Left ventricle myocardium inferior (tissue), 1 donor: ENCODE measurements at regions not wholly inside any gene's neighbourhood (a gene's known extent, or its start where the extent isn't known, plus 50 kb on each side); places are given as distances from the start of the nearest gene placed in this dataset.

Experiments used
- DNase-seq: peaks from one replicate; pipeline ENCODE4 v3.0.0-alpha.2; 2020
- H3K27ac ChIP-seq: fragments of 200-600 bp; replicated peaks from 2 replicates; pipeline ENCODE4 v1.8.0; 2021
- H3K27me3 ChIP-seq: fragments of 200-600 bp; 2 replicates; pipeline ENCODE4 v1.8.0; 2021; ENCODE audit warnings: low read depth
- H3K36me3 ChIP-seq: fragments of 200-600 bp; 2 replicates; pipeline ENCODE4 v1.8.0; 2021
- H3K4me1 ChIP-seq: fragments of 200-600 bp; 2 replicates; pipeline ENCODE4 v1.8.0; 2021
- H3K4me3 ChIP-seq: fragments of 200-600 bp; 2 replicates; pipeline ENCODE4 v1.8.0; 2021; ENCODE audit warnings: mild to moderate bottlenecking, moderate library complexity
- H3K9me3 ChIP-seq: fragments of 200-600 bp; replicated peaks from 2 replicates; pipeline ENCODE4 v1.8.0; 2021
- intact Hi-C: fragments of 100-400 bp; cut with micrococcal nuclease; formaldehyde crosslinking; loops from one replicate; pipeline ENCODE4 v1.11.0; 2022
- TF ChIP-seq, protein P1 (sequence below): fragments of 200-600 bp; IDR thresholded peaks from 2 replicates; pipeline ENCODE4 v1.8.0; 2021; ENCODE audit warnings: antibody characterized with exemption, mild to moderate bottlenecking, borderline replicate concordance
- donor health status: DM: no; HTN: yes; CAD: no; lungs with severe emphysema.

DNA sequence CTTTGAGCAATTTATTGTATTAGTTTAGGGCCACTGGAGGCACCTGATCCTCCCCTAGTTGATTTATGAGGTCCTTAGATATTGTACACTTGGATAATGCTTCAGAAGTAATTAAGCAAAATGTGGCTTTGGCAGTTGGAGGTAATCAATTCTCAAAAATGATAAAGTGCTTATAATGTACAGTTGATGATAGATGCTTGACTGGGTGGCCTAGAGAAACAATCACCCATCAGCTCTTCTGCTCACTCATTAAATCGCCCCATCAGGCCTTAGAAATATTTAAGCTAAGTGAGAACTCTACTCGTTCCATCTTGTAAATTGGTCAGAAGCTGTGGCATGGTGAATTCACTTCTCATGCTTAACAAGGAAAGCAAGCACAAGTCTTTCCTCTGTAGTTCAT lies 349.9 kb downstream of the SAMD5 start:
- no peak overlapping the region for H3K4me3 ChIP-seq
- intact Hi-C loops, result no loop called here

DNA sequence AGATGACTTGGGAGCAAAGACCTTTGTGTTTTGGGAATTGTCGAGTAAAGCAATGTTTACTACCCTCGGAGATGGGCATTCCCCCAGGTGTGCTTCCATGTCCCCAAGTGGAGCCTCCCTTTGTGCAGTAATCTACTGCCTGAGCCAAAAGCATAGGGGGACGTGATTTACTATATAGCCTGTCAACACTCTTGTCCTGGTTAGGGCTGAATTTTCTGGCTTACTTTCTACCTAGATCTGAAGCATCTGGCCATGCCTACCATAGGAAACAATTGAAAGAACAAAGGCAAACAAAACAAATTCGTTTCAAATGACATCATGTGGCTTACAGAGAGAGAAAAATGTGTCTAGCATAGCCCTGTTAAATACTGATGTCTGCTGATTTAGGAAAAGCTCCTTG lies 350.6 kb downstream of the SAMD5 start:
- no peaks in the 10 kb centered on the region for H3K36me3 ChIP-seq
- intact Hi-C loops, result no loop called here
- TF ChIP-seq, protein P1, sequence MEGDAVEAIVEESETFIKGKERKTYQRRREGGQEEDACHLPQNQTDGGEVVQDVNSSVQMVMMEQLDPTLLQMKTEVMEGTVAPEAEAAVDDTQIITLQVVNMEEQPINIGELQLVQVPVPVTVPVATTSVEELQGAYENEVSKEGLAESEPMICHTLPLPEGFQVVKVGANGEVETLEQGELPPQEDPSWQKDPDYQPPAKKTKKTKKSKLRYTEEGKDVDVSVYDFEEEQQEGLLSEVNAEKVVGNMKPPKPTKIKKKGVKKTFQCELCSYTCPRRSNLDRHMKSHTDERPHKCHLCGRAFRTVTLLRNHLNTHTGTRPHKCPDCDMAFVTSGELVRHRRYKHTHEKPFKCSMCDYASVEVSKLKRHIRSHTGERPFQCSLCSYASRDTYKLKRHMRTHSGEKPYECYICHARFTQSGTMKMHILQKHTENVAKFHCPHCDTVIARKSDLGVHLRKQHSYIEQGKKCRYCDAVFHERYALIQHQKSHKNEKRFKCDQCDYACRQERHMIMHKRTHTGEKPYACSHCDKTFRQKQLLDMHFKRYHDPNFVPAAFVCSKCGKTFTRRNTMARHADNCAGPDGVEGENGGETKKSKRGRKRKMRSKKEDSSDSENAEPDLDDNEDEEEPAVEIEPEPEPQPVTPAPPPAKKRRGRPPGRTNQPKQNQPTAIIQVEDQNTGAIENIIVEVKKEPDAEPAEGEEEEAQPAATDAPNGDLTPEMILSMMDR, result no peak
- no peak for DNase-seq
- H3K27ac ChIP-seq, result no peak overlapping the region
- no peaks in the 10 kb centered on the region for H3K27me3 ChIP-seq
- H3K4me3 ChIP-seq, result no peak overlapping the region
- no peaks in the 10 kb centered on the region for H3K4me1 ChIP-seq
- H3K9me3 ChIP-seq, result no peaks in the 10 kb centered on the region

More for the DNA sequence above, 349.9 kb downstream of the SAMD5 start:
- Histone ChIP-seq H3K4me1 (no peaks in the 10 kb centered on the region), H3K9me3 (no peaks in the 10 kb centered on the region), H3K27ac (no peak overlapping the region), H3K27me3 (no peaks in the 10 kb centered on the region), H3K36me3 (no peaks in the 10 kb centered on the region)
- TF ChIP-seq, protein P1, result no peak
- no peak for DNase-seq

DNA sequence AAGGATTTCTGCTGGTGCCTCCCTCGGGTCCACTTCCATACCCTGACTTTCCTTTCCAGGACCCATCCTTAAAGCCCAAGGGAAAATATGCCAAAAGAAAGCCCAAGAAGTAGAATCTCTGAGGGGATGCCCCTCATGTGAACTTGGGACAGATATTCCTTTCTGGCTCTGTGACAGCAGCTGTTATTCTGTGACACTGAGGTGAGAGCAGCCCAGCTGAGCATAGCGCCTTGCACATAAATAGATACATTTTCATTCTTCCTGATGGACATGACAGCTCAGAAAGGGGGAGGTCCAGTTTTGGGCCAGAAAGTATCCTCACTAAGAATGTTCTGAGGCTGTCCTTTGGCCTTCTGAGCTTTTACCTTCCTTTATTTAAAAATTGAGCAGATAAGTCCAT lies 353.2 kb downstream of the SAMD5 start:
- Histone ChIP-seq H3K4me3 (no peak overlapping the region), H3K27ac (no peak overlapping the region), H3K9me3 (no peaks in the 10 kb centered on the region), H3K36me3 (no peaks in the 10 kb centered on the region), H3K4me1 (no peaks in the 10 kb centered on the region), H3K27me3 (no peaks in the 10 kb centered on the region)
- DNase-seq, result no peak
- intact Hi-C loops, result no loop called here
- TF ChIP-seq, protein P1, result no peak

DNA sequence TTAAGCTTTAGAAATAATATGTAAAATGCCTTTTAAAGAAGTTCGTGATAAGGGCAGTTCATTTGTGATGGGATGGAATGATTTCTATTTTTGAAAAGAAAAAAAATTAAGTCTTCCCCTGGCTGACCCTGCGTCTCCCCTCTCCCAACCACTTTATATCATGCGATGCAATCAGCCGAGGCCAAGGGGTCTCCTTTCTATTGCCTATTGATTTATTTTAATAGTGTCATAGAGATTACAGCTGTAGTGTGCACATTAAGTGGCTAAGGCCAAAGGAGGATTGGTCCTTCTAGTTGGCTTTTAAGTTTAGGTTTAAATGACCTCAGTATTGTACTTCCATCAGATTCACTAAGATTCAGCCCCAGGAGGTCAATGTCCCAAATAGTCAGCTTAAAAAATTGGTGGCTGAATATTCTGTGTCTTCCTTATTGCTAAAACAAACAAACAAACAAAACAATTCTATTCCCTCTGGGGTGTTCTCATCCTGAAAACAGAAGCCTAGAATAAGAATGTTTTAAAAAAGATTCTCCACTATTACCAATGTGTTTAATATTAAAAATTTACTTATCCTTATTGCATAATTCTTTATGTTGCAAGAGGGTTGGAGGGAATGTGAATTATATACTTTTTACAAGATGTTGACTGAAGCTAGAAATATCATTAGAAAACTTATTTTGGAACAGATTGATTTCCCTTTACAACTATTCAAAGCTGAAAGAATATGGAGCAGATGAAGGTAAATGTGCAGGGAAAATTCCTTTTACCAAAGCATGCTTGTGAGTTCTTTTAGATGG lies 359.1 kb downstream of the SAMD5 start:
- Histone ChIP-seq H3K36me3 (no peaks in the 10 kb centered on the region), H3K4me1 (peaks cover 14% of the 10 kb centered on the region), H3K27me3 (no peaks in the 10 kb centered on the region), H3K4me3 (no peak overlapping the region), H3K27ac (no peak overlapping the region), H3K9me3 (no peaks in the 10 kb centered on the region)
- TF ChIP-seq, protein P1, result no peak
- no peak for DNase-seq
- intact Hi-C loops, result no loop called here

DNA sequence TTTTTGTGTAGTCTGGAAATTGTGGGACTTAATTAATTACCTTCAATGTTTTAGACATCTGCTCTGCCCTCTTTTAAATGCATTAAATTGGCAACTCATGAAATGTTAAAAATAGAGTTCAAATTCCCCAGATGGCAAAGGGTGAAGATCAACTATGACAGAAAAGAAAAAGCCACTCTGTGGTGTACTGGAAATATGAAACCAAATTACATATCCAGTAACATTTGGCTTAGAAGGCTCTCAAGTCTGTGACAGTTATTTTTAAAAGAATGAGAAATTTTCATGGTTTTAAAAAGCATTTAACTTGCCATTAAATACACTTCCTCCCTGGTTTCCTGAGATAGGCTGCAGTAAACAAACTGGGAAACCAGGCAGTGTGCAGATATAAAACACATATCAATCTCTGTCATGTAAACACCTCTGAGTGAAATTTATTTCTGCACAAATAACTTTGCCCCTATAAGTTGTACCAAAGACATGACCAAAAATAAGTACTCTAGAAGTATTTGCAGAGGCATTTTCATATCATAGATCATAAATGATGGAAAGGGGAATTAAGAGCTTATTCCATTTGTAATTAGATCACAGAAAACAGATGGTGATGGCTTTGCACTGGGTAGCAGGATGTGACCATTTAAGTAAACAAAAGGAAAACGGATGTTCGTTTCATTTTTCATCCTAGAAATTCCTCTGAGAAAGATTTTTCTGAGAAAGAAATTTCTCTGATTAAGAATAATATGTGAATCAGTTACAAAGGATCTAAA lies 360.1 kb downstream of the SAMD5 start:
- no peak overlapping the region for H3K4me3 ChIP-seq
- H3K27me3 ChIP-seq, result no peaks in the 10 kb centered on the region
- DNase-seq, result no peak
- TF ChIP-seq, protein P1, result no peak
- intact Hi-C loops, result no loop called here
- H3K9me3 ChIP-seq, result no peaks in the 10 kb centered on the region
- no peak overlapping the region for H3K27ac ChIP-seq
- no peaks in the 10 kb centered on the region for H3K36me3 ChIP-seq
- H3K4me1 ChIP-seq, result peaks cover 14% of the 10 kb centered on the region
